OCI-LY1 (cell line): ENCODE measurements at regions not wholly inside any gene's neighbourhood (a gene's known extent, or its start where the extent isn't known, plus 50 kb on each side); places are given as distances from the start of the nearest gene placed in this dataset.

Experiments
- H2AFZ ChIP-seq: fragments of 200-600 bp; sonication (generic), shearing (Covaris generic); 2 replicates; pipeline ENCODE4 v1.6.0; 2014; ENCODE audit warnings: antibody characterized with exemption, mild to moderate bottlenecking, low read length
- H3F3A ChIP-seq: fragments of 200-600 bp; sonication (generic), shearing (Covaris generic); 2 replicates; pipeline ENCODE4 v1.6.0; 2014; ENCODE audit warnings: mild to moderate bottlenecking, antibody characterized with exemption, low read length, moderate library complexity; ENCODE audit not compliant: insufficient read depth
- H3K27ac ChIP-seq: fragments of 200-600 bp; sonication (generic); 2 replicates; pipeline ENCODE4 v1.5.1; 2014; ENCODE audit warnings: low read length, mixed run types, mild to moderate bottlenecking, low read depth; ENCODE audit not compliant: poor library complexity, severe bottlenecking
- H3K27me3 ChIP-seq: fragments of 200-600 bp; sonication (generic); 2 replicates; pipeline ENCODE4 v1.6.0; 2014; ENCODE audit warnings: antibody characterized with exemption, mild to moderate bottlenecking, low read length, moderate library complexity; ENCODE audit not compliant: insufficient read depth
- H3K36me3 ChIP-seq: fragments of 200-600 bp; sonication (generic); 2 replicates; pipeline ENCODE4 v1.6.1; 2014; ENCODE audit warnings: mild to moderate bottlenecking, antibody characterized with exemption, low read length, moderate library complexity, mixed read lengths; ENCODE audit not compliant: insufficient read depth
- H3K4me1 ChIP-seq: fragments of 200-600 bp; sonication (generic); 2 replicates; pipeline ENCODE4 v1.5.1; 2014; ENCODE audit warnings: mild to moderate bottlenecking, low read length, moderate library complexity; ENCODE audit not compliant: insufficient read depth, severe bottlenecking
- H3K4me2 ChIP-seq: fragments of 200-600 bp; sonication (generic), shearing (Covaris generic); 2 replicates; pipeline ENCODE4 v1.6.1; 2014; ENCODE audit warnings: low read length
- H3K4me3 ChIP-seq: fragments of 200-600 bp; sonication (generic); 2 replicates; pipeline ENCODE4 v1.5.1; 2014; ENCODE audit warnings: low read length, low read depth, mild to moderate bottlenecking, mixed read lengths; ENCODE audit not compliant: poor library complexity, severe bottlenecking
- H3K79me2 ChIP-seq: fragments of 200-600 bp; shearing (Covaris generic); 2 replicates; pipeline ENCODE4 v1.6.1; 2016; ENCODE audit warnings: mixed run types, low read length, mixed read lengths; ENCODE audit not compliant: insufficient read depth
- H3K9ac ChIP-seq: fragments of 200-600 bp; sonication (generic), shearing (Covaris generic); 2 replicates; pipeline ENCODE4 v1.6.1; 2014; ENCODE audit warnings: mild to moderate bottlenecking, low read length, mixed read lengths
- H3K9me2 ChIP-seq: fragments of 200-600 bp; sonication (generic), shearing (Covaris generic); 2 replicates; pipeline ENCODE4 v1.6.1; 2014; ENCODE audit warnings: low read depth, mild to moderate bottlenecking, low read length, mixed read lengths
- H3K9me3 ChIP-seq: fragments of 200-600 bp; shearing (Covaris generic); 2 replicates; pipeline ENCODE4 v1.6.1; 2014; ENCODE audit warnings: low read length, mixed read lengths
- H4K20me1 ChIP-seq: fragments of 200-600 bp; sonication (generic), shearing (Covaris generic); 2 replicates; pipeline ENCODE4 v1.6.0; 2016; ENCODE audit warnings: mild to moderate bottlenecking, low read length; ENCODE audit not compliant: insufficient read depth
- CTCF ChIP-seq: fragments of 200-600 bp; sonication (generic), shearing (Covaris generic); IDR thresholded peaks from 2 replicates; pipeline ENCODE4 v1.5.1; 2017; ENCODE audit warnings: mild to moderate bottlenecking, antibody characterized with exemption, low read length, moderate library complexity, mixed read lengths
- EZH2 ChIP-seq: fragments of 200-600 bp; sonication (generic), shearing (Covaris generic); IDR thresholded peaks from 2 replicates; pipeline ENCODE4 v1.8.0; 2017; ENCODE audit warnings: borderline replicate concordance, mixed run types, mild to moderate bottlenecking, antibody characterized with exemption, low read length, moderate library complexity, mixed read lengths

DNA sequence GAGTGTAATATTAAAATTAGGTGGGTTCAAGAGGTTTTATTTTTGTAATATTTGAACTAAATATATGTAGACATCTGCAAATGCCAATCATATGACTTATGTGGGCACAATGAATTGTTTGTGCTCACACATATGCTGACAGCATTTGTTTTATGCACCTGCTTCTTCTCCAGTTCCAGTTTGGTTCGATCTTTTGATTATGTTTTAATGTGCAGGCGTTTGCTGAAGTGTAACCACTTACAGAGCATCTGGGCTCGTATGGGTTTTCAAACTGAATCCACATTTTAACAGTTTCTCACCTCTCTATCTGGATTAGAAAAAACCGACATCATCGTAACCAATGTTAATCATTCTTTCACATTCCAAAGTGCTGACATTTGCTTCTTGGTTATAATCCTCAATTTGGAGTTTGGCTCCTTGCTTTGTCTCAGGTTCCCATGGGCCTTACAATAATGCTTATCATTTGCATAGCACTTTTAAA, 129.1 kb upstream of the SPACA1 start:
- no peaks in the 10 kb centered on the region for H4K20me1 ChIP-seq
- H3F3A ChIP-seq = peaks cover 13% of the 10 kb centered on the region; the same call in 1 of the 2 replicates
- TF ChIP-seq EZH2 (no peak), CTCF (no peak)
- peak overlapping the region; percentile 84 for H3K9ac ChIP-seq
- H3K79me2 ChIP-seq = no peaks in the 10 kb centered on the region
- H3K4me2 ChIP-seq = peak overlapping the region; percentile 84
- peak overlapping the region; percentile 99 for H3K27ac ChIP-seq
- no peaks in the 10 kb centered on the region for H3K27me3 ChIP-seq
- H3K36me3 ChIP-seq = no peaks in the 10 kb centered on the region
- H3K9me2 ChIP-seq = no peaks in the 10 kb centered on the region
- no peak overlapping the region; the same call in 1 of the 2 replicates for H2AFZ ChIP-seq
- H3K9me3 ChIP-seq = no peaks in the 10 kb centered on the region
- H3K4me3 ChIP-seq = peak overlapping the region; percentile 60
- H3K4me1 ChIP-seq = peaks cover 100% of the 10 kb centered on the region

- Histone ChIP-seq H2AFZ (no peak overlapping the region), H3K36me3 (no peaks in the 10 kb centered on the region), H3K9me3 (no peaks in the 10 kb centered on the region), H3K79me2 (no peaks in the 10 kb centered on the region), H3K9ac (peak overlapping the region; percentile 84), H3F3A (peaks cover 13% of the 10 kb centered on the region; the same call in 1 of the 2 replicates), H3K4me1 (peaks cover 99% of the 10 kb centered on the region), H3K4me3 (peak overlapping the region; percentile 0), H4K20me1 (no peaks in the 10 kb centered on the region), H3K9me2 (no peaks in the 10 kb centered on the region), H3K27ac (peak overlapping the region; percentile 99), H3K27me3 (no peaks in the 10 kb centered on the region), H3K4me2 (peak overlapping the region; percentile 84)
- TF ChIP-seq EZH2 (no peak), CTCF (no peak)
These were observed 129.8 kb upstream of the SPACA1 start for GRCh38 chr6:87917886-87918285.

DNA sequence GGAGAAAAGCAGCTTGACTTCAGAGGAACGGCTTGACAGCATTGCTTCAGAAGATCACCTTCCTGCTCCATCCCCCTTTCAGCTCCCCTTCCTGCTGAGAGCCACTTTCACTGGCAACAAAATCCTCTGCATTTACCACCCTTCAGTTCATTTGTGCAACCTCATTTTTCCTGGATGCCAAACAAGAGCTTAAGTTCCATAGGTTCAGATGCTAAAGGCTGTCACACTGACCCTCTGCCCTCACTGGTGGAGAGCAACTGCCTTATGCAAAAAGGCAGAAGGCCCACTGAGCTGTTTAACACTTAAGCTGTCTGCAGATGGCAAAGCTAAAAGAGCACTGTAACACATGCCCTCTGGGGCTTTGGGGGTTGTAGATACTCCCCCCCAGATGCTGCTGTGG, 131.2 kb upstream of the SPACA1 start:
- no peaks in the 10 kb centered on the region for H4K20me1 ChIP-seq
- peak overlapping the region; percentile 52 for H3K4me3 ChIP-seq
- H3K9ac ChIP-seq = peak overlapping the region; percentile 84
- H3F3A ChIP-seq = 0 out of 2 replicates have a peak, but pooled peaks cover 3% of the 10 kb centered on the region
- no peak overlapping the region for H2AFZ ChIP-seq
- no peaks in the 10 kb centered on the region for H3K79me2 ChIP-seq
- H3K27ac ChIP-seq = peak overlapping the region; percentile 99
- H3K4me1 ChIP-seq = peaks cover 84% of the 10 kb centered on the region
- TF ChIP-seq CTCF (no peak), EZH2 (no peak)
- peak overlapping the region; percentile 84 for H3K4me2 ChIP-seq
- no peaks in the 10 kb centered on the region for H3K9me3 ChIP-seq
- H3K36me3 ChIP-seq = no peaks in the 10 kb centered on the region
- H3K9me2 ChIP-seq = no peaks in the 10 kb centered on the region
- no peaks in the 10 kb centered on the region for H3K27me3 ChIP-seq
